DOHH2 (cell line): ENCODE measurements at regions not wholly inside any gene's neighbourhood (a gene's known extent, or its start where the extent isn't known, plus 50 kb on each side); places are given as distances from the start of the nearest gene placed in this dataset.

Experiments
- H3F3A ChIP-seq: fragments of 200-600 bp; sonication (generic), shearing (Covaris generic); 2 replicates; pipeline ENCODE4 v1.6.0; 2016; ENCODE audit warnings: antibody characterized with exemption, mild to moderate bottlenecking; ENCODE audit not compliant: control insufficient read depth, insufficient read depth
- H3K27ac ChIP-seq: fragments of 200-600 bp; sonication (generic); 2 replicates; pipeline ENCODE4 v1.5.1; 2014; ENCODE audit warnings: low read depth, mild to moderate bottlenecking, low read length, moderate library complexity
- H3K27me3 ChIP-seq: fragments of 200-600 bp; sonication (generic); 2 replicates; pipeline ENCODE4 v1.6.1; 2014; ENCODE audit warnings: mild to moderate bottlenecking, low read length, mixed read lengths; ENCODE audit not compliant: control insufficient read depth
- H3K36me3 ChIP-seq: fragments of 200-600 bp; sonication (generic); 2 replicates; pipeline ENCODE4 v1.6.1; 2014; ENCODE audit warnings: mild to moderate bottlenecking, low read length, moderate library complexity, mixed read lengths; ENCODE audit not compliant: control insufficient read depth
- H3K4me1 ChIP-seq: fragments of 200-600 bp; sonication (generic); 2 replicates; pipeline ENCODE4 v1.6.1; 2014; ENCODE audit warnings: mild to moderate bottlenecking, low read length, mixed read lengths; ENCODE audit not compliant: control insufficient read depth
- H3K4me2 ChIP-seq: fragments of 200-600 bp; sonication (generic); 2 replicates; pipeline ENCODE4 v1.6.0; 2014; ENCODE audit warnings: mild to moderate bottlenecking, low read length, moderate library complexity
- H3K4me3 ChIP-seq: fragments of 200-600 bp; sonication (generic); 2 replicates; pipeline ENCODE4 v1.5.1; 2014; ENCODE audit warnings: mild to moderate bottlenecking, low read length, mixed read lengths
- H3K79me2 ChIP-seq: fragments of 200-600 bp; sonication (generic); 2 replicates; pipeline ENCODE4 v1.6.1; 2014; ENCODE audit warnings: mild to moderate bottlenecking, low read length, mixed read lengths; ENCODE audit not compliant: control insufficient read depth
- H3K9me2 ChIP-seq: fragments of 200-600 bp; sonication (generic); replicated peaks from 2 replicates; pipeline ENCODE4 v1.6.1; 2014; ENCODE audit warnings: mild to moderate bottlenecking, low read length, mixed read lengths; ENCODE audit not compliant: control insufficient read depth
- H3K9me3 ChIP-seq: fragments of 200-600 bp; sonication (generic); 2 replicates; pipeline ENCODE4 v1.6.1; 2014; ENCODE audit warnings: antibody characterized with exemption, low read length, mixed read lengths; ENCODE audit not compliant: control insufficient read depth, insufficient read depth
- H4K20me1 ChIP-seq: fragments of 200-600 bp; sonication (generic); 2 replicates; pipeline ENCODE4 v1.6.0; 2014; ENCODE audit warnings: low read depth, mild to moderate bottlenecking, antibody characterized with exemption, low read length, moderate library complexity; ENCODE audit not compliant: control insufficient read depth, insufficient read depth
- EZH2phosphoT487 ChIP-seq: fragments of 200-600 bp; sonication (generic); IDR thresholded peaks from 2 replicates; pipeline ENCODE4 v1.6.1; 2017; ENCODE audit warnings: borderline replicate concordance, mild to moderate bottlenecking, antibody characterized with exemption, low read length, moderate library complexity, mixed read lengths
- TF ChIP-seq, protein P1 (sequence below): fragments of 200-600 bp; sonication (generic); IDR thresholded peaks from one replicate; pipeline ENCODE4 v1.5.1; 2014; ENCODE audit warnings: antibody characterized with exemption, mild to moderate bottlenecking, low read depth, low read length; ENCODE audit not compliant: poor library complexity, severe bottlenecking

DNA sequence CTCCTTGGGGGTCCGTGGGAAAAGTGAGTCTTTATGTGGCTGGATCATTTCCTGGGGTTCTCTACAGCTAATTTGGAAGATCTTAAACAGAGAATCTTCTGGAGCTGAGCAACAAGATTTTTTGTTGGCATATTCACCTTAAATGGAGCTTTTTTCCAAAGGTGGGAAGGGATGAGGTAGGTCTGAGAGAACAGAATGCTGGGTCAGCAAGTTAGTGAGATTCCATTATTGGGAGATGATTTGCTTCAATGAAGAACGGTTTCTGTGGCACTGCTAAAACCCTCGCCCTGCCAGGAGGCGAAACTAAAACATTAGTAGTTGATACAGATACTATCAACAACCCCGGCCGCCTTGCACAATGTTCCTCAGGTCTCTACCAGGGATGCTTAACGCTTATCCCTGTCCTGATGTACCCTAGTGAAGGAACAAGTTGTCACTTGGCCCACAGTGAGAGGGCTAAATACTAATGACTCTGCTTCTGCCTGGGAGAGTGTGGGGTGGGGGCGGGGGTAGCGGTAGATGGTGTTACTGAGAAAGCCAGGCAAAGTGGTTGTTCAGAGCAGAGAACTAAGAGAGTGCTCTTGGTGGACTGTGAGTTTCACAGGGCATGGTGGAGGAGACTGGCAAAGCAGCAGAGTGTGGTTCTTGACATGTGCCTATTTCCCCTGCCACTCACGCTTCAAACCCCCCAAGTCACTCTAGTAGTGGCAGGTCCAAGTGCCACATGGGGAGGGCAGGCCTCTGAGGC lies 63.7 kb upstream of the CYP2D6 start:
- H3K9me2 ChIP-seq, result no peaks in the 10 kb centered on the region
- TF ChIP-seq, protein P1, sequence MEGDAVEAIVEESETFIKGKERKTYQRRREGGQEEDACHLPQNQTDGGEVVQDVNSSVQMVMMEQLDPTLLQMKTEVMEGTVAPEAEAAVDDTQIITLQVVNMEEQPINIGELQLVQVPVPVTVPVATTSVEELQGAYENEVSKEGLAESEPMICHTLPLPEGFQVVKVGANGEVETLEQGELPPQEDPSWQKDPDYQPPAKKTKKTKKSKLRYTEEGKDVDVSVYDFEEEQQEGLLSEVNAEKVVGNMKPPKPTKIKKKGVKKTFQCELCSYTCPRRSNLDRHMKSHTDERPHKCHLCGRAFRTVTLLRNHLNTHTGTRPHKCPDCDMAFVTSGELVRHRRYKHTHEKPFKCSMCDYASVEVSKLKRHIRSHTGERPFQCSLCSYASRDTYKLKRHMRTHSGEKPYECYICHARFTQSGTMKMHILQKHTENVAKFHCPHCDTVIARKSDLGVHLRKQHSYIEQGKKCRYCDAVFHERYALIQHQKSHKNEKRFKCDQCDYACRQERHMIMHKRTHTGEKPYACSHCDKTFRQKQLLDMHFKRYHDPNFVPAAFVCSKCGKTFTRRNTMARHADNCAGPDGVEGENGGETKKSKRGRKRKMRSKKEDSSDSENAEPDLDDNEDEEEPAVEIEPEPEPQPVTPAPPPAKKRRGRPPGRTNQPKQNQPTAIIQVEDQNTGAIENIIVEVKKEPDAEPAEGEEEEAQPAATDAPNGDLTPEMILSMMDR, result no peak
- TF ChIP-seq EZH2phosphoT487, result no peak
- no peaks in the 10 kb centered on the region for H3K27me3 ChIP-seq
- H4K20me1 ChIP-seq, result peaks cover 22% of the 10 kb centered on the region
- H3F3A ChIP-seq, result no peaks in the 10 kb centered on the region
- no peak overlapping the region for H3K27ac ChIP-seq
- no peak overlapping the region for H3K4me2 ChIP-seq
- H3K9me3 ChIP-seq, result no peaks in the 10 kb centered on the region
- H3K4me1 ChIP-seq, result no peaks in the 10 kb centered on the region
- H3K79me2 ChIP-seq, result peaks cover 98% of the 10 kb centered on the region
- no peaks in the 10 kb centered on the region; the same call in none of the 2 replicates for H3K36me3 ChIP-seq
- H3K4me3 ChIP-seq, result no peak overlapping the region

DNA sequence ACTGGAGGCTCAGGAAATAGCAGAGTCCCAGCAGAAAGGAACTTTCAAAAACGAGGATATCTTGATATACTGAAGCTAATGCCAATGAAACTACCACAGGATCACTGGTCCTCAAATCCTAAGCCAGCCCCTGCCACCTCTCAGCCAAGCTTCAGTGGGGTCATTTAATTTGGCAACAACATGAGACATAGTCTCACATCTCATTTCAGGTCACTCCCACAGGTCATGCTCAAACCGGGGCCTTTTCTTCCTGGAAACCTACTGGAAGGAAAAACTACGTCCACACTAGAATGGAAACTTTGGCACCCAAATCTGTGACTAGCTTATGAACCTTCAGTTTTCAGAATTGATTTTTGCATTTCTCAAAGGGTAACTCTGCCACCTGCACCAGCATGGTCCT lies 61.9 kb upstream of the CYP2D6 start:
- Histone ChIP-seq H3K4me1 (no peaks in the 10 kb centered on the region), H3F3A (no peaks in the 10 kb centered on the region), H3K4me3 (no peak overlapping the region), H3K9me3 (no peaks in the 10 kb centered on the region), H3K9me2 (no peaks in the 10 kb centered on the region), H3K27me3 (no peaks in the 10 kb centered on the region), H3K27ac (no peak overlapping the region), H3K79me2 (peaks cover 95% of the 10 kb centered on the region), H4K20me1 (peaks cover 27% of the 10 kb centered on the region), H3K36me3 (no peaks in the 10 kb centered on the region; the same call in none of the 2 replicates), H3K4me2 (no peak overlapping the region)
- TF ChIP-seq, protein P1, result no peak
- TF ChIP-seq EZH2phosphoT487, result no peak

DNA sequence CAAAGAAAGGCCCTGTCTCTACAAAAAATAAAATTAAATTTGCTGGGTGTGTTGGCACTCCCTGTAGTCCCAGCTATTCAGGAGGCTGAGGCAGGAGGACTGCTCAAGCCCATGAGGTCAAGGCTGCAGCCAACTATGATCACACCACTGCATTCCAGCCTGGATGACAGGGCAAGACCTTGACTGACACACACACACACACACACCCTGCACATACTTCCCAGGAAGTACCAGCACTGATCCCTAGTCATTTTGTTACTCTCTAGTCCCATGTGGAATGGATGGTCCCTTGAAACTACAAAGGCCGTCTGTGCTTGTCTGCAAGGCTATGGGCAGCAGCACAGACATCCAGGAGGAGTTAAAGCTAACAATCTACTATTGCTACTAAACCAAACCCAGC lies 59.7 kb upstream of the CYP2D6 start:
- Histone ChIP-seq H3K4me3 (no peak overlapping the region), H3K4me1 (no peaks in the 10 kb centered on the region), H3F3A (no peaks in the 10 kb centered on the region), H3K9me2 (no peaks in the 10 kb centered on the region), H3K9me3 (no peaks in the 10 kb centered on the region), H3K27me3 (no peaks in the 10 kb centered on the region), H3K27ac (no peak overlapping the region), H3K4me2 (no peak overlapping the region), H3K79me2 (peaks cover 96% of the 10 kb centered on the region), H4K20me1 (peaks cover 24% of the 10 kb centered on the region), H3K36me3 (no peaks in the 10 kb centered on the region; the same call in none of the 2 replicates)
- TF ChIP-seq, protein P1, result no peak
- TF ChIP-seq EZH2phosphoT487, result no peak
